ENCODE measurements at regions not wholly inside any gene's neighbourhood (a gene's known extent, or its start where the extent isn't known, plus 50 kb on each side); places are given as distances from the start of the nearest gene placed in this dataset.

GRCh38 chr12:58655375-58655774, 264.9 kb downstream of the LRIG3 start:
- TF ChIP-seq CTCF (IDR thresholded peaks at IDR 0.05 in 8 of 11, conservative IDR thresholded peaks at IDR 0.05 in 3 of 11) (no peak), POLR2AphosphoS5 (IDR thresholded peaks at IDR 0.05) (no peak), POLR2A (IDR thresholded peaks at IDR 0.05) (no peak)

All from spleen (tissue), 7 donors.